Common myeloid progenitor, CD34-positive (primary cell): ENCODE measurements at regions not wholly inside any gene's neighbourhood (a gene's known extent, or its start where the extent isn't known, plus 50 kb on each side); places are given as distances from the start of the nearest gene placed in this dataset.

Source experiments
- CTCF ChIA-PET: fragments of 350-600 bp; sonication (Branson Sonifier 250); formaldehyde crosslinking; loops from one replicate; lab custom pipeline; 2021; ENCODE audit warnings: antibody characterized with exemption; lab: Charles Lee
- POLR2A ChIA-PET: fragments of 350-600 bp; sonication (Branson Sonifier 250); formaldehyde crosslinking; loops from one replicate; lab custom pipeline; 2021; ENCODE audit warnings: antibody characterized with exemption; lab: Charles Lee
- DNase-seq, 3 donors: peaks; one replicate each; pipeline versions ENCODE4 v3.0.0 to v3.0.0-alpha.2; 2013
- H3K27ac ChIP-seq, 2 experiments: 1 replicate in 1 of 2; 2 replicates in 1 of 2; pipeline ENCODE4 v1.7.0; 2013; ENCODE audit warnings: inconsistent platforms in 2 of 2, low read length in 2 of 2, mild to moderate bottlenecking in 2 of 2, low read depth in 1 of 2, moderate library complexity in 1 of 2; ENCODE audit not compliant: severe bottlenecking in 2 of 2, insufficient read depth in 1 of 2, poor library complexity in 1 of 2
- H3K27me3 ChIP-seq, 5 experiments: replicated peaks in 2 of 5; 1 replicate in 3 of 5; 2 replicates in 2 of 5; pipeline versions ENCODE4 v1.6.1 to v1.7.0; 2013; ENCODE audit warnings: low read length in 4 of 5, mild to moderate bottlenecking in 2 of 5, moderate library complexity in 2 of 5, inconsistent platforms in 1 of 5; ENCODE audit not compliant: insufficient read depth in 5 of 5, control insufficient read depth in 4 of 5
- H3K36me3 ChIP-seq, 4 experiments: 1 replicate in 2 of 4; 2 replicates in 2 of 4; pipeline versions ENCODE4 v1.6.1 to v1.7.0; 2013; ENCODE audit warnings: low read length in 3 of 4, control low read depth in 1 of 4, mild to moderate bottlenecking in 1 of 4; ENCODE audit not compliant: control insufficient read depth in 4 of 4, insufficient read depth in 4 of 4
- H3K4me1 ChIP-seq, 4 experiments: 1 replicate in 3 of 4; 2 replicates in 1 of 4; pipeline versions ENCODE4 v1.6.1 to v1.7.1; 2013; ENCODE audit warnings: low read length in 3 of 4, mild to moderate bottlenecking in 3 of 4, control low read depth in 1 of 4, inconsistent platforms in 1 of 4, moderate library complexity in 1 of 4; ENCODE audit not compliant: control insufficient read depth in 4 of 4, insufficient read depth in 4 of 4; ENCODE audit errors: control extremely low read depth in 1 of 4
- H3K4me3 ChIP-seq, 7 experiments: 1 replicate in 4 of 7; 2 replicates in 3 of 7; pipeline versions ENCODE4 v1.5.1 to v1.7.0; 2013; ENCODE audit warnings: mild to moderate bottlenecking in 7 of 7, low read length in 6 of 7, moderate library complexity in 6 of 7, inconsistent platforms in 2 of 7, low read depth in 2 of 7, control low read depth in 1 of 7; ENCODE audit not compliant: insufficient read depth in 4 of 7, control insufficient read depth in 1 of 7; ENCODE audit errors: extremely low read depth in 1 of 7
- H3K9me3 ChIP-seq, 5 experiments: 1 replicate in 4 of 5; 2 replicates in 1 of 5; pipeline versions ENCODE4 v1.6.1 to v1.7.1; 2013; ENCODE audit warnings: low read length in 4 of 5, mild to moderate bottlenecking in 2 of 5, inconsistent platforms in 1 of 5, low read depth in 1 of 5, moderate library complexity in 1 of 5; ENCODE audit not compliant: control insufficient read depth in 4 of 5, insufficient read depth in 2 of 5; ENCODE audit errors: control extremely low read depth in 1 of 5
- WGBS: methylation state at CpG from one replicate; pipeline ENCODE4 v1.1.5; 2013; ENCODE audit not compliant: insufficient coverage; 5-methylcytosine and 5-hydroxymethylcytosine counted together

DNA sequence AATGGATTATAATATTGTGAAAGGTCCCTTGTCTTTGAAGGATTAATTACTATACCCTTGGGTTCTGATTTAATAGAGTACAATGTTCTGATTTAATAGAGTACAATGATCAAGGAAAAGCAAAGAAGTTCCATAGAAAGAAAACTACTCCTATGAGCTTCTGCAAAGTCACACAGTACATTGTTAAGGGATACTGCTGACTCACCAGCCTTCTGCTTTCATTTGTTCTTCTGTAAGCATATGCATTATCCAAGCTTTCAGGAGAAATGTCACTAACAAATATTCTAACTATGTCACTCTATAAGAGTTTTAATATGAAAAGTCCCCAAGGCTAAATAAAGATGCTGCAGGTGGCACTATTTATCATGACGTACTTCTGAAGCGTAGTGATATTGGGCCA is 396.7 kb downstream of the RFC3 start:
- no peak for DNase-seq

DNA sequence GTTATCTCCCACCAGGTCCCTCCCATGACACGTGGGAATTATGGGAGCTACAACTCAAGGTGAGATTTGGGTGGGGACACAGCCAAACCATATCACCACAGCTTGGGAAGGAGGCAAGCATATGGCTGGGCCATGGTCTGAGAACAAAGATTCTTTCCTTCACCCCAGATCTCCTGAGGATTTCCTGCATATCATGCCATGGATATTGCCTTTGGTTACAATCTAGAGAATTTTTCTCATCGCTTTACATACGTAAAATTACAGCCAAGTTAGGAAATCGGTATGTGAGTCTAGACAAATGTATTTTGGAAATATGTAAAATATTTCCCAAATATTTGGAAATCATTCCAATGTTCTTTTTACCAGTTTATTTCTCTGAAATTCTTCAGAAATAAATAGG is 398.3 kb downstream of the RFC3 start:
- DNase-seq, result no peak
- no peaks in the 10 kb centered on the region for H3K36me3 ChIP-seq
- no peak overlapping the region for H3K27ac ChIP-seq
- no peaks in the 10 kb centered on the region for H3K4me1 ChIP-seq
- ChIA-PET CTCF (interaction anchor here (1.3 kb wide), 1 partner anchor 9 kb away, joined by 3 read pairs; no protein-coding TSS in a partner anchor), POLR2A (no interaction called here)
- no CpG with 5 or more reads among the region's 4 CpGs for WGBS
- no peak overlapping the region for H3K4me3 ChIP-seq
- no peaks in the 10 kb centered on the region for H3K27me3 ChIP-seq
- H3K9me3 ChIP-seq, result no peaks in the 10 kb centered on the region

More for the DNA sequence above, 396.7 kb downstream of the RFC3 start:
- Histone ChIP-seq H3K27ac (no peak overlapping the region), H3K4me1 (no peaks in the 10 kb centered on the region), H3K27me3 (no peaks in the 10 kb centered on the region), H3K4me3 (no peak overlapping the region), H3K36me3 (no peaks in the 10 kb centered on the region), H3K9me3 (no peaks in the 10 kb centered on the region)
- 92% methylated on average over 2 of the region's 2 CpGs for WGBS
- ChIA-PET POLR2A (no interaction called here), CTCF (no interaction called here)

DNA sequence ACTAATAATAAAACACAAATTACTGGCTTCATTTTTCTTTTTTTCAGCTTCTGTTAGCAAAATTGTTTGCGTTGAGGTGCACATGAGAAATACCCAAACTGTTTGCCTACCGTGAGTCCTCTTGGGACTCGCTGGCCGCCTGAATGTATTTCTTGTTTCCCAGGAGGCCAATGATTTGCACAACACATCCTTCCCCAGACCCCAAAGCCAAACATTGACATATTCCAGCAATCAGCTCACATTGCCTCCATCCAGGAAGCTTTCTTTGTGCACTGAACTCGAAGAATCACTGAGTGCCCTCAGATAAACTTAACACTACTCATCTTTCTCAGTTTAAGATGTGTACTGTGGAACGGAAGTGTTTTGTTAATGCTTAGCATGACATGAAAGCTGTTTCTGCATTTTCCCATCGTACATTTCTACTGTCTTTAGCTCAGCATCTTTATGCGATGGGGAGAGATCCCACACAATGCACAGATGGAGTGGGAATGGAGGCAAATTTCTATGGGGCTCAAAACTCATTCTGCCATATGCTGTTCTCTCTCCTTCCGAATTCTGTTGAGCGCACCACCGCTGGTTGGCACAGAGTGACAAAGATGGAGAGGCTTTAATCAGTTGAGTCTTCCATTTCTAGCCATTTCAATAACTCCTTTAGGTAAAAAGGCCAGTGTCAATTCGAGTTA is 399.5 kb downstream of the RFC3 start:
- ChIA-PET CTCF (interaction anchor here (1.3 kb wide), 1 partner anchor 10 kb away, joined by 3 read pairs; no protein-coding TSS in a partner anchor), POLR2A (interaction anchor here (0.6 kb wide), 1 partner anchor 84 kb away, joined by 3 read pairs; no protein-coding TSS in a partner anchor)
- H3K27me3 ChIP-seq, result no peaks in the 10 kb centered on the region
- H3K27ac ChIP-seq, result no peak overlapping the region
- DNase-seq, result no peak
- WGBS, result 86% methylated on average over 10 of the region's 12 CpGs
- no peaks in the 10 kb centered on the region for H3K36me3 ChIP-seq
- no peak overlapping the region for H3K4me3 ChIP-seq
- H3K4me1 ChIP-seq, result no peaks in the 10 kb centered on the region
- no peaks in the 10 kb centered on the region for H3K9me3 ChIP-seq

DNA sequence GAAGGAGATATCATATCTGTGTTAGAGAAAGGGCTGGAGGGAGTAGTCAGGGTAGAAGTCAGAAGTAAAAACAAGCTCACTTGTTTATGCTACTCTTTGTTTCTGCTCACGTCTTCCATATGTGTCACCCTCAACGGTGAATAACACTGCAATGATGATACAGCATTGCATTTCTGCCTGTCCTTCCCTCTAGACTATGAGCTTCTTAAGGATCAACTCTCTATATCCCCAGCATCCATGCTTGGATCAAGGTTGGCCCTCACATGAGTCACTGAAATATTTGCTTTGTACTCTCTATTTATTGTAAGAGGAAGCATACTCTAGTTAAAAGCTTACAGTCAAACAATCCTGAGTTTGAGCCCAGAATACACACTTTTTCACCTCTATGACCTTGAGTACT is 406.0 kb downstream of the RFC3 start:
- 95% methylated on average over 2 of the region's 2 CpGs for WGBS
- Histone ChIP-seq H3K9me3 (no peaks in the 10 kb centered on the region), H3K4me3 (no peak overlapping the region), H3K4me1 (no peaks in the 10 kb centered on the region), H3K27ac (no peak overlapping the region), H3K27me3 (no peaks in the 10 kb centered on the region), H3K36me3 (no peaks in the 10 kb centered on the region)
- no peak for DNase-seq
- ChIA-PET CTCF (no interaction called here), POLR2A (no interaction called here)

DNA sequence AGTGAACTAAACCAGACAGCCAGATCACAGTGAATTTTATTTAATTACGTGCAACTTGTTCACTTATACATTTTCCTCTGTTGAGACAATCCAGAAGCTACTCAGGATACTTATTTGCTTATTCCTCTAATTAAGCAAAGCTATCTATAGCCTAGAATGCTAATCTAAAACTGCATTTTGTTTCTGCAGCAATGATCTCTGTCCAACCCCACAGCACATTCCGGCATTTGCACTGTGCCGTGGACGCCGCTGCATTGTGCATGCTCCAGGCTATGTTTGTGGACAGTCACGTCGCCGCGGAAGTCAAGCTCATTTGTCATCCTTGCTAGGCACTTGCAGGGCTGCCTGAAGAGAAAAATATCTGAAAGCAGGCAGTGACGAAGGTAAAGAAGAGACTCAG is 406.9 kb downstream of the RFC3 start:
- no peaks in the 10 kb centered on the region for H3K9me3 ChIP-seq
- no peaks in the 10 kb centered on the region for H3K4me1 ChIP-seq
- no peaks in the 10 kb centered on the region for H3K36me3 ChIP-seq
- no peaks in the 10 kb centered on the region for H3K27me3 ChIP-seq
- 98% methylated on average over 9 of the region's 10 CpGs for WGBS
- H3K4me3 ChIP-seq, result no peak overlapping the region
- ChIA-PET CTCF (no interaction called here), POLR2A (no interaction called here)
- DNase-seq, result no peak
- no peak overlapping the region for H3K27ac ChIP-seq

DNA sequence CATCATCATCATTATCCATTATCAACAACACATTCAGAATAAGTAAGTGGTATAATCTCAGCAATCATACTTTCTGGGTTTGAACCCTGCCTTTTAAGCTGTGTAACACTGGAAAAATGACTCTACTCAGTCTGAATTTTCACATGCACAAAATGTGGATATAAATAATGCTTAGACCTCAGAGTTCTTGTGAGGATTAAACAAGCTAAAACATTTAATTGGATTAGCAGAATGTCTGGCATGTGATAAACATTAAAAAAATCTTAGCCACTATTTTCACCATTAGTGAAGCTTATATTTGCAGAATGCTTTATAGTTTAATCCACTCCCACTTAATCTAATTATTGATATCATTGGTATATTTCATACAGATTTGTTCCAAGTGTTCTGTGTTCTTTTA is 412.3 kb downstream of the RFC3 start:
- Histone ChIP-seq H3K27ac (no peak overlapping the region), H3K9me3 (no peaks in the 10 kb centered on the region), H3K4me1 (no peaks in the 10 kb centered on the region), H3K27me3 (no peaks in the 10 kb centered on the region), H3K4me3 (no peak overlapping the region), H3K36me3 (no peaks in the 10 kb centered on the region)
- POLR2A ChIA-PET, result no interaction called here
- CTCF ChIA-PET, result no interaction called here
- DNase-seq, result no peak

DNA sequence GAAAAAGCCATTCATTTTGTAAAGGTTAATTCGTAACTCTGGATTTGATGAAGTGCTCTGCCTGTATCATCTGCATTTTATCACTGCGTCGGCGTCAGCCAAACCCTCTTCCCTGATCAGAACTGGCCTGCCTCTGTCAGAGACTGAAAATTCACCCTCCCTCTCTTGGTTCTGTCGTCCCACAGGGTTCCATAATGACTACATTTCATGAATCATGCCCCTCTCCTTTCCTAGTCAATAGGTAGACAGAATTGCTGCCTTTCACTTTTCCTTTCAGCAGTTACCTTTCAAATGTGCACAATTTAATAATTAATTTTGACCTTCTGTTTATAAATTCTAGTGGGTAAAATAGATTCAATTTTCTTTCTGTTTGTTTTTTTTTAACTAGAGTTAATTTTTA is 423.4 kb downstream of the RFC3 start:
- WGBS, result 93% methylated on average over 4 of the region's 5 CpGs

More for the DNA sequence above, 423.4 kb downstream of the RFC3 start:
- DNase-seq, result no peak
- Histone ChIP-seq H3K4me1 (no peaks in the 10 kb centered on the region), H3K27ac (no peak overlapping the region), H3K4me3 (no peak overlapping the region), H3K9me3 (peaks cover 0 to 3% (median 0%) of the 10 kb centered on the region in 5 experiments), H3K36me3 (no peaks in the 10 kb centered on the region), H3K27me3 (no peaks in the 10 kb centered on the region)
- ChIA-PET CTCF (no interaction called here), POLR2A (no interaction called here)
